Immature natural killer cell (primary cell): ENCODE measurements at regions not wholly inside any gene's neighbourhood (a gene's known extent, or its start where the extent isn't known, plus 50 kb on each side); places are given as distances from the start of the nearest gene placed in this dataset.

Experiments used
- DNase-seq, 3 donors: peaks; one replicate each; pipeline ENCODE4 v3.0.0; 2022; ENCODE audit warnings: mixed read lengths in 1 of 3
- H3K27ac Mint-ChIP-seq, 6 donors: one replicate each; pipeline ENCODE4 v1.8.0; 2020; ENCODE audit warnings: mixed read lengths in 6 of 6, mild to moderate bottlenecking in 5 of 6, inconsistent platforms in 4 of 6, moderate library complexity in 3 of 6
- H3K27me3 Mint-ChIP-seq, 3 donors: one replicate each; pipeline ENCODE4 v1.8.0; 2020 to 2021; ENCODE audit warnings: low read depth in 3 of 3, mild to moderate bottlenecking in 3 of 3, mixed read lengths in 3 of 3, moderate library complexity in 3 of 3, inconsistent platforms in 1 of 3
- H3K36me3 Mint-ChIP-seq, 3 donors: one replicate each; pipeline ENCODE4 v1.8.0; 2020; ENCODE audit warnings: mixed read lengths in 3 of 3, inconsistent platforms in 2 of 3, mild to moderate bottlenecking in 2 of 3
- H3K4me1 Mint-ChIP-seq, 2 donors: one replicate each; pipeline ENCODE4 v1.8.0; 2020; ENCODE audit warnings: inconsistent platforms in 2 of 2, mild to moderate bottlenecking in 2 of 2, mixed read lengths in 2 of 2, moderate library complexity in 1 of 2
- H3K4me3 Mint-ChIP-seq, 5 donors: one replicate each; pipeline ENCODE4 v1.8.0; 2020; ENCODE audit warnings: mild to moderate bottlenecking in 5 of 5, mixed read lengths in 5 of 5, inconsistent platforms in 3 of 5, moderate library complexity in 3 of 5
- H3K9me3 Mint-ChIP-seq, 6 donors: one replicate each; pipeline ENCODE4 v1.8.0; 2020; ENCODE audit warnings: mild to moderate bottlenecking in 6 of 6, mixed read lengths in 6 of 6, inconsistent platforms in 4 of 6, moderate library complexity in 3 of 6

- H3K36me3 Mint-ChIP-seq = no peaks in the 10 kb centered on the region
- peaks cover 17% of the 10 kb centered on the region in 2 donors for H3K4me1 Mint-ChIP-seq
- H3K27me3 Mint-ChIP-seq = no peaks in the 10 kb centered on the region
- H3K9me3 Mint-ChIP-seq = no peaks in the 10 kb centered on the region
- DNase-seq = peak in 2 of 3 donors; percentile 6 to 22
- H3K4me3 Mint-ChIP-seq = peak overlapping the region; percentile 67 to 81 (median 72)
- peak overlapping the region; percentile 34 to 88 (median 76) for H3K27ac Mint-ChIP-seq
Measured at GRCh38 chr1:229027622-229028182, 243.2 kb upstream of the RAB4A start.

- H3K9me3 Mint-ChIP-seq = no peaks in the 10 kb centered on the region
- H3K4me3 Mint-ChIP-seq = no peak overlapping the region
- no peak overlapping the region for H3K27ac Mint-ChIP-seq
- DNase-seq = no peak
- H3K36me3 Mint-ChIP-seq = no peaks in the 10 kb centered on the region
- H3K27me3 Mint-ChIP-seq = no peaks in the 10 kb centered on the region
- H3K4me1 Mint-ChIP-seq = peaks cover 25 to 26% of the 10 kb centered on the region in 2 donors
Measured at GRCh38 chr1:229028544-229028943, 242.4 kb upstream of the RAB4A start.

GRCh38 chr1:229028987-229029878 is 241.7 kb upstream of the RAB4A start:
- H3K4me1 Mint-ChIP-seq = peaks cover 32 to 33% of the 10 kb centered on the region in 2 donors
- H3K36me3 Mint-ChIP-seq = no peaks in the 10 kb centered on the region
- peak overlapping the region in 1 of 6 donors; percentile 4 for H3K27ac Mint-ChIP-seq
- H3K9me3 Mint-ChIP-seq = no peaks in the 10 kb centered on the region
- H3K27me3 Mint-ChIP-seq = no peaks in the 10 kb centered on the region
- no peak overlapping the region for H3K4me3 Mint-ChIP-seq
- DNase-seq = no peak

GRCh38 chr1:229029879-229030235 is 241.1 kb upstream of the RAB4A start:
- H3K27me3 Mint-ChIP-seq = no peaks in the 10 kb centered on the region
- no peaks in the 10 kb centered on the region for H3K36me3 Mint-ChIP-seq
- no peak overlapping the region for H3K27ac Mint-ChIP-seq
- no peaks in the 10 kb centered on the region for H3K9me3 Mint-ChIP-seq
- DNase-seq = no peak
- no peak overlapping the region for H3K4me3 Mint-ChIP-seq
- H3K4me1 Mint-ChIP-seq = peaks cover 38 to 39% of the 10 kb centered on the region in 2 donors

GRCh38 chr1:229030630-229031029 is 240.3 kb upstream of the RAB4A start:
- Mint-ChIP-seq H3K9me3 (no peaks in the 10 kb centered on the region), H3K27ac (no peak overlapping the region), H3K36me3 (no peaks in the 10 kb centered on the region), H3K4me3 (no peak overlapping the region), H3K4me1 (peaks cover 46 to 47% of the 10 kb centered on the region in 2 donors), H3K27me3 (no peaks in the 10 kb centered on the region)
- DNase-seq = no peak

- H3K9me3 Mint-ChIP-seq = no peaks in the 10 kb centered on the region
- H3K36me3 Mint-ChIP-seq = no peaks in the 10 kb centered on the region
- no peaks in the 10 kb centered on the region for H3K27me3 Mint-ChIP-seq
- no peak overlapping the region for H3K27ac Mint-ChIP-seq
- DNase-seq = no peak
- H3K4me1 Mint-ChIP-seq = peaks cover 51% of the 10 kb centered on the region in 2 donors
- H3K4me3 Mint-ChIP-seq = no peak overlapping the region
Measured at GRCh38 chr1:229031061-229031460, 239.8 kb upstream of the RAB4A start.

- peaks cover 57 to 58% of the 10 kb centered on the region in 2 donors for H3K4me1 Mint-ChIP-seq
- H3K9me3 Mint-ChIP-seq = no peaks in the 10 kb centered on the region
- no peak overlapping the region for H3K4me3 Mint-ChIP-seq
- H3K36me3 Mint-ChIP-seq = no peaks in the 10 kb centered on the region
- peaks cover 0 to under 1% (median 0%) of the 10 kb centered on the region in 3 donors for H3K27me3 Mint-ChIP-seq
- no peak for DNase-seq
- no peak overlapping the region for H3K27ac Mint-ChIP-seq
Measured at GRCh38 chr1:229031481-229032341, 239.2 kb upstream of the RAB4A start.

- Mint-ChIP-seq H3K27ac (no peak overlapping the region), H3K9me3 (no peaks in the 10 kb centered on the region), H3K36me3 (no peaks in the 10 kb centered on the region), H3K4me1 (peaks cover 57 to 60% of the 10 kb centered on the region in 2 donors), H3K4me3 (peak overlapping the region in 1 of 5 donors; percentile 41), H3K27me3 (peaks cover 0 to 4% (median 0%) of the 10 kb centered on the region in 3 donors)
- no peak for DNase-seq
Measured at GRCh38 chr1:229032375-229032774, 238.5 kb upstream of the RAB4A start.

- H3K36me3 Mint-ChIP-seq = peaks cover 0 to 3% (median 0%) of the 10 kb centered on the region in 3 donors
- no peaks in the 10 kb centered on the region for H3K9me3 Mint-ChIP-seq
- DNase-seq = no peak
- peaks cover 55 to 57% of the 10 kb centered on the region in 2 donors for H3K4me1 Mint-ChIP-seq
- peak overlapping the region in 1 of 5 donors; percentile 41 for H3K4me3 Mint-ChIP-seq
- H3K27me3 Mint-ChIP-seq = peaks cover 0 to 4% (median 3%) of the 10 kb centered on the region in 3 donors
- peak overlapping the region in 1 of 6 donors; percentile 51 for H3K27ac Mint-ChIP-seq
Measured at GRCh38 chr1:229033480-229033879, 237.4 kb upstream of the RAB4A start.

GRCh38 chr1:229034342-229034741 is 236.6 kb upstream of the RAB4A start:
- Mint-ChIP-seq H3K36me3 (peaks cover 0 to 4% (median 3%) of the 10 kb centered on the region in 3 donors), H3K4me1 (peaks cover 55 to 58% of the 10 kb centered on the region in 2 donors), H3K27me3 (peaks cover 3 to 10% (median 5%) of the 10 kb centered on the region in 3 donors), H3K4me3 (peak overlapping the region in 2 of 5 donors; percentile 66 to 85), H3K9me3 (no peaks in the 10 kb centered on the region), H3K27ac (peak overlapping the region in 2 of 6 donors; percentile 67 to 87)
- DNase-seq = no peak

- peaks cover 55 to 58% of the 10 kb centered on the region in 2 donors for H3K4me1 Mint-ChIP-seq
- H3K27me3 Mint-ChIP-seq = peaks cover 3 to 11% (median 10%) of the 10 kb centered on the region in 3 donors
- peak in 1 of 3 donors; percentile 2 for DNase-seq
- peak overlapping the region; percentile 22 to 87 (median 64) for H3K27ac Mint-ChIP-seq
- peaks cover 0 to 2% (median 0%) of the 10 kb centered on the region in 6 donors for H3K9me3 Mint-ChIP-seq
- peaks cover 0 to 4% (median 3%) of the 10 kb centered on the region in 3 donors for H3K36me3 Mint-ChIP-seq
- peak overlapping the region; percentile 61 to 85 (median 66) for H3K4me3 Mint-ChIP-seq
Measured at GRCh38 chr1:229035054-229035747, 235.7 kb upstream of the RAB4A start.

- peaks cover 5 to 14% (median 11%) of the 10 kb centered on the region in 3 donors for H3K27me3 Mint-ChIP-seq
- H3K9me3 Mint-ChIP-seq = peaks cover 0 to 2% (median 0%) of the 10 kb centered on the region in 6 donors
- H3K4me3 Mint-ChIP-seq = peak overlapping the region; percentile 61 to 85 (median 66)
- peak overlapping the region; percentile 3 to 87 (median 56) for H3K27ac Mint-ChIP-seq
- DNase-seq = no peak
- peaks cover 0 to 4% (median 3%) of the 10 kb centered on the region in 3 donors for H3K36me3 Mint-ChIP-seq
- peaks cover 55 to 58% of the 10 kb centered on the region in 2 donors for H3K4me1 Mint-ChIP-seq
Measured at GRCh38 chr1:229035748-229036082, 235.2 kb upstream of the RAB4A start.

GRCh38 chr1:229037806-229038405 is 233.0 kb upstream of the RAB4A start:
- Mint-ChIP-seq H3K9me3 (peaks cover 0 to 2% (median under 1%) of the 10 kb centered on the region in 6 donors), H3K4me1 (peaks cover 46 to 50% of the 10 kb centered on the region in 2 donors), H3K4me3 (no peak overlapping the region), H3K27me3 (peaks cover 5 to 25% (median 11%) of the 10 kb centered on the region in 3 donors), H3K27ac (no peak overlapping the region), H3K36me3 (peaks cover 0 to 4% (median 3%) of the 10 kb centered on the region in 3 donors)
- no peak for DNase-seq
